NCI-H748 treated with DMSO at 0.1 percent for 48 hours (cell line): ENCODE measurements at regions not wholly inside any gene's neighbourhood (a gene's known extent, or its start where the extent isn't known, plus 50 kb on each side); places are given as distances from the start of the nearest gene placed in this dataset.
"Not testable (repeated sequence)": the region's sequence is repeated elsewhere in the genome, so short reads cannot be mapped to it uniquely, and the experiment has no call there.

Experiments used
- DNase-seq: peaks from one replicate; lab custom pipeline; 2025; lab: John Stamatoyannopoulos, UW

DNA sequence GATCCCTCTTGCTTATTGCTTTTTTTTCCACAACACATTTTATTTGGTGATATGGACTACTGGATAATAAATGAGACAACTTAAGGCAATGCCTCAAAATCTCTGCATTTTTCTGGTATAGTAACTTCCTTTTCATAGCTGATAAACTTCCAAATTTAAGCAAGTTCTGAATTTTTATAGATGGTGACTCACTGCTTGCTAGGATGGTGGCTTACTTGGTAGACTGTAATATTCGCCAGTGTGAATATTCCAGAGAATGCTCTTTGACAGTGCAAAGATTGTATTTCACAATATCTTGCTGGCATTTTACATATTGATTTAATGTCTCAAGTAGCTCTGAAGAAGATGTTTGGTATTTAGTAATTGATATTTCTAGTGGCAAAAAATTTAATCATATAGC is 472.4 kb downstream of the TFEC start:
- no peak for DNase-seq

DNA sequence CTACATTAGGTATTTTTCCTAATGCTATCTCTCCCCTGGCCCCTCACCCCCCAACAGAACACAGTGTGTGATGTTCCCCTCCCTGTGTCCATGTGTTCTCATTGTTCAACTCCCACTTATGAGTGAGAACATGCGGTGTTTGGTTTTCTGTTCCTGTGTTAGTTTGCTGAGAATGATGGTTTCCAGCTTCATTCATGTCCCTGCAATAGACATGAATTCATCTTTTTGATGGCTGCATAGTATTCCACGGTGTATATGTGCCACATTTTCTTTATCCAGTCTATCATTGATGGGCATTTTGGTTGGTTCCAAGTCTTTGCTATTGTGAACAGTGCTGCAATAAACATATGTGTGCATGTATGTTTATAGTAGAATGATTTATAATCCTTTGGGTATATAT is 473.3 kb downstream of the TFEC start:
- DNase-seq: not testable (repeated sequence)

GRCh38 chr7:115552766-115553165 is 477.8 kb downstream of the TFEC start:
- no peak for DNase-seq

DNA sequence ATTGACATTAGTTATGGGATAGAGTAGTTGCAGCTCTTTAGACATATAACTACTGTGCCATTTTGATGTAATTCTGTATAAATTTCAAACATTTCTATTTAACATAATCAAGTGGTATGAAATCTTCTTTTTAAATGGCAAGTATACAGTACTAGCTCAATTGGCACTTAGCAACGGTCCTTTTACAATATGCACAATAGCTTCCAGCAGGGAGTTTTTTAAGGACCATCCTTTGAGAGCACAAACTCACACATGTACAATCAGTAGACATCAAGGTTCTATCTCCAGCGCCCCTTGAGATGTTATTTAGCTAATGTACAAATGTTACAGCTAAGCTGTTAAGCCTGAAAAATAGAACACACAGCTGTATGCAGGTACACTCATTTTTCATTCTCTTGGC is 480.7 kb downstream of the TFEC start:
- no peak for DNase-seq

DNA sequence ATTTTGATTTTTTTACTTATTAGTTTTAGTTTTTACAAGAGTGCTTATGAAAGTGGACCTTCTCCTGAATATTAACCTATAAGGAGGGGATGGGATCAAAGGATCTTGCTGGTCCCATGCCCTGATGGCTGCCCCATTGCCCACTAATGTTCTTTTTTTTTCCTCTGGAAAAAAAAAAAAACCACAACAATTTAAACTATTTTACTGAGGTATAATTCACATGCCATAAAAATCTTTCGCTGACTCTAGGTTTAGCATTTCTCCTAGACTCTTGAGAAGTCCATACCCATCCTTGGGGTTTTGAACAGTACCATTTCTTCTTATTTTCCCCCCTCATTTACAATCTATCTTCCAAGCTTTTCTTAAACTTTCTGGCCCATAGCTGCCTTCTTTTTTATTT is 481.8 kb downstream of the TFEC start:
- DNase-seq: no peak

DNA sequence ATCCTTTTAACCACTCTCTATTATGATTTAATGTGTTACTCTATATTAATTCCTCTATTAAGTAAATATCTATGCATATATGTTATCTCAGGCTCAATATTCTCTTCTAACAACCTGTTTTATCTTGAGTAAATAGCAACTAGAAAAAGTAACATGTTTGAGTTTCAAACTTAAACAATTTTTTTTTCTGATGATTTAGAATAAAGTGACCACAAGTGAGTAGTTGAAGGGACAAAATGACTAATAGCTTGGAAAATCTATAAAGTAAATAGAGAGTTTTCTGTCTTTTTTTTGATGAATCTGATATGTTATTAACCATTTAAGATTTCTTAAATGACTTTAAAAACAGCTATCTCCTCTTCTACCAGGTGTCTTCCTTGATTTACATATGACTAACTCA is 483.8 kb downstream of the TFEC start:
- DNase-seq: no peak

DNA sequence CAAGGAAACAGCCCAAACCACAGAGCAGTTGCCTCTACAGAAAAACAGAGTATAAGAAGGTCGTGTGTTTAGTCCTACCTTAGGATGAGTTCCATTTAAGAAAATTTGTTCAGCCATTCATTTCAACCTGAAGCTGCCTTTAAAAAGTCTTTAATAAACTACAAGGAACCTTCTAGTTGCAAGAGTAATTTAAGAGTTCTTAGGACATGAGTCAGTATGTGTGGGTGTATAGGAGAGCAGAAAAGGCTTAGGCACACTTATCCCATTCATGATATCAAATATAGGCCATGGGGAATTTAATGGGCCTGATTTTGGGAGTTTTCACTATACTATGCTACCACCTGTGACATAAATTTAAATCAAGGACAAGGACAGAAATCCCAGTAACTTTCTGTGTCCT is 496.8 kb downstream of the TFEC start:
- no peak for DNase-seq

GRCh38 chr7:115526278-115526677 is 504.3 kb downstream of the TFEC start:
- DNase-seq: no peak

- no peak for DNase-seq
Observed at GRCh38 chr7:115522174-115522573, 508.4 kb downstream of the TFEC start.

DNA sequence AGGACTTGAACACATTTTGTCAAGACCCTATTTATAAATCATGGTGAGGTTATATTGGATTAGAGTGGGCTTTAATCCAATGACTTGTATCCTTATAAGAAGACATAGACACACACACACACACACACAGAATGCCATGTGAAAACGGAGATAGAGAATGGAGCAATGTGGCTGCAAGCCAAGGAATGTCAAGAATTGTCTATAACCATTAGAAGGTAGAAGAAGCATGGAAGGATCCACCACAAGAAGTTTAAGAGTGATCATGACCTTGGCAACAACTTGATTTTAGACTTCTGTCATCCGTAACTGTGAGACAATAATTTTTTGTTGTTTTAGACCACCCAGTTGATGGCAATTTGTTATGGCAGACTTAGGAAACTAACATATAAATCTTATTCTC is 514.2 kb downstream of the TFEC start:
- DNase-seq: no peak

DNA sequence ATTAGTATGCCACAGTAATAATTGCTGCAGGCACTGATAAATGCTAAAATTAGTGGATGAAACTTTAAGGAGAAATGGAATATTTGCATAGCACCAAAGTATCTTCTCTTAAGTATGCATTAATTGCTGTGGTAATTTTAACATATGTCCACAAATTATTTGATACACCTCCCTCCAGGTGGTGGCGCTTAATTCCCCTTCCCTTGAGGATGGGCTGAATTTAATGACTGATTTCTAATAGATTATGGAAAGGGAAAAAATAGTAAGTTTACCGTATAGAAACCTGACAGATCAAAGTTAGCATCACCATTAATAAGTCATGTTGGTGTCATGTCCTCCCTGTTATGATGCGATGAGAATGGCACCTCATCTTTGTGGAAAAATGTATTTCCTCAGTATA is 519.2 kb downstream of the TFEC start:
- DNase-seq: no peak

DNA sequence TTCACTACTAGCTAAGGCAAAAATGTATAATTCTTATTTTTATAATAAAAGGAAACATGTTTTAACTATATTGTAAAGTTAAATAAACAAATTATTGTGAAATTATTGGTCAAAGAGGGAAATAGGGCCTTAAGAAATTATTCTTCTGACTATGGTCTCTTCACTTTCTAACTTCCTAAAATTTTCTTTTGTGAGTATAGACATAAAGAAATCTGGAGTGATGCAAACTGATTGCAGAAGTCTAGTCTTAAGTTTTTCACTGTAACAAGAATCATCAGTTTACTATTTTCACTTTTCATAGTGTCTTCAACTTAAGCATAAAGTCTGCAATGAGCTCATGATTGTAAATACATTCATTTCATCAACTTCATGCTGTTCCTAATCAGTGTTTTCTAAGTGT is 525.4 kb downstream of the TFEC start:
- no peak for DNase-seq

DNA sequence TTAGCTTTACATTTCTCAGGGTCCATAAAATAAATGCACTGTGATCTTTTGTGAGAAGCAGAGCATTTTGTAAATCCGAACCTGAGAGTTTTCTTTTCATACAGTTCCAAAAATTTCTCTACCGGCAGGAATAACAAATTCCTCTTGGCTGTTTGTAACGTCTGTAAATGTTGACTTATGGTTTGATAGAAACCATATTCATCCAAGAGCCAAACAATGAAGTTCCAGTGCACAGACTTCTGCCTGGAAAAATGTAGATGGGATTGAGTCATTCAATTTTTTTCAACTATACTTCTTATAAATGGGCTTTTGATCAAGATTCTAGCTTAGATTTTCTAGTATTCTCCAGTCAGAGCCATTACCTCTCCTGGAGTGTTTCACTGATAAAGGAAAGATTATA is 530.6 kb downstream of the TFEC start:
- DNase-seq: no peak

DNA sequence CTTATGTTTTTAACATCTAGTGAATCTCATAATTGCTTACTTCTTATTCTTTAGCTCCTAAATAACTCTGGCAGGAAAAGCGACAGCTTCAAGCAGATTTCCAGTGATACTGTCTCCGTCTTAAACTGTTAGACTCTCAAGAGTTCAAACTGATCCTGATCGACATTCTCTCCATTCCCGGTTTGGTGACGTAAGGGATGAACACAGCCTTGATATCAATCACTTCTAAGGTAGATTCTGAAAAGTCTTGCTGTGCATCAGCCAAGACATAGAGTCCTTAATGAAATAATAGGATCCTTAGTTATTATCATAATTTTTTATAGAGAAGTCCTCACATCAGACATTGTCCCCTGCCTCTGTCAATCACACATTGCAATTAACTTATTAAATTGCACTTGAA is 534.6 kb downstream of the TFEC start:
- DNase-seq: no peak

DNA sequence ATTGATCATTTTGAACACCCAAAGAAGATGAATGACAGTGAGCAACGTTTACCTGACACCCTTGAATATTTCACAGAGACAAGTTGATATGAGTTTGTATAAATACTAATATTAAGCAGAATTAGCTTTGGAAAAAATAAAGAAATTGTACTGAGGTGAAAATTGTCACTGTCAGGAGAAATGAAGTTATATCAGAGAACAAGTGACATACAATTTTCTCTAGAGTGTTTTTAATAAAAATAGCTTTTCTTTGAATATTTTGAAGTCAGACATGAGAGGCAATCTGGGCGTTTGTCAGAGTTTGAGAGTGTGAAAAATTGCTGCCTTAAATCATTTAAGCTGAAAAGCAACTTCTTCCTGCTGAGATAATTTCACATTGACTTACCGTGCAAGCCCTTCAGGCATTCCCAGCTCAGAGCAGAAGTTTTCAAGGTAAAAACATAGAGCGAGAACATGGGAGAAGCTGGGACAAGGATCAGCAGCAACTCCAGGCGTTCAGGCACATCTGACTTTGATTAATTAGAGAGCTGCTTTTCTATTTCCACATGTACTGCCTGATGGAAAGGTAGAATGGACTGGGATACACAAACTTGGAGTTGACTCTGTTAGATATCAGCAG is 535.9 kb downstream of the TFEC start:
- no peak for DNase-seq

DNA sequence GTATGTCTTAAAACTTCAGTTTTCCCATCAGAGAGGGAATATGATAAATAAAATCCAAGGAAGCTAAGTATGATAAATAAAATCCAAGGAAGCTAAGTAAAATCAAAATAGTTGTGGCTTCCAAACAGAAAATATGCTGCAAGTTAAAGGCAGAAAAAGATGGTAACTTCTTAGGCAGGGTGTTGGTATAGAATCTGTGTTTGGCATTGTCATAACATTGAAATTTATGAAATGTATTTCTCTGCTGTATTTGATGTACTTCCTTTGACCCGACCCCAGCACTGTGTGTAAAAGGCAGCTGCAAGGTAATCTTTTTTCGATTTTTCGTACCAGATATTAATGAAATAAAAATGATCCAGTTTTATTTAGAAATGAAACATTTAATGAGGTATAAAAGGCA is 537.2 kb downstream of the TFEC start:
- DNase-seq: no peak

DNA sequence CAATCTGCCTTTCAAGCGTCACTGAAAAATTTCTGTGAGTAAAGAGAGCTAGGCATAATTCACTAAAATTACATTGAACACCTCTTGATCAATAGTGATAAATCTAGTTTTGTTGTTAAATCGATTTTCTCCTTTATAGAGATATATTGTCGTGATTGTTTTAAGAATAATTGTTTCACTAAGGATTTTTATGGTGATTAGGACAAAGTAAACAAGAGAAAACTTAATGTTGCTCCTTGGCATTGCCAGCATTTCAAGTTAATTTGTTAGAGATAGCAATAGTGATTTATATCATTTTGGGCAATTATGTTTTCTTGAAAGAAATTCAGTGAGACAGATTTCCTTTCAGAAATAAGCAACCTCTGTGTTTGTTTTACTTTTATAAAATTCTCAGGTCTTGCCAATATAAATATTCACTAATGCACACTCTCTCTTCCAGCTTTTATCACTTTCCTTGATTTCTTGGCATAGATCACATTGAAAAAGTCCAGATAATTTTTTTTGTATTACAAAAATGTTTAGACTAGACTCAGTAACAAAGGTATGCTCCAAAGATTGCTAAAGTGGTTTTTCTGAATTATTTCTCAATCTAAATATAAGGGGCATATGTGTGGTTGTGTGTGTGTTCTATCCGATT is 538.7 kb downstream of the TFEC start:
- no peak for DNase-seq

DNA sequence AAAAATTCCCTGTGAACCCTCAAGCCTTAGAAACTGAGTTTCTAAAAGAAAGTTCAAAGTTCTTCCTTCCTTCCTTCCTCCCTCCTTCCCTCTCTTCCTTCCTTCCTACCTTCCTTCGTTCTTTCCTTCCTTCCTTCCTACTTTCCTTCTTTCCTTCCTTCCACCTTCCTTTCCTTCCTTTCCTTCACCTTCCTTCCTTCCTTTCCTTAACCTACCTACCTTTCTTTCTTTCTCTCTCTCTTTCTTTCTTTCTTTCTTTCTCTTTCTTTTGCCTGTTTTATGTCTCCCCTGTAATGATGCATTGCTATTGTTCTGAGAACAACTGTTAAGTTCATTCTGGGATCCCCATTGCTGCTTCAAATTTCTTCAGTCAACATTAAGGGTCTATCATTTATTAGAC is 551.1 kb downstream of the TFEC start:
- DNase-seq: no peak

DNA sequence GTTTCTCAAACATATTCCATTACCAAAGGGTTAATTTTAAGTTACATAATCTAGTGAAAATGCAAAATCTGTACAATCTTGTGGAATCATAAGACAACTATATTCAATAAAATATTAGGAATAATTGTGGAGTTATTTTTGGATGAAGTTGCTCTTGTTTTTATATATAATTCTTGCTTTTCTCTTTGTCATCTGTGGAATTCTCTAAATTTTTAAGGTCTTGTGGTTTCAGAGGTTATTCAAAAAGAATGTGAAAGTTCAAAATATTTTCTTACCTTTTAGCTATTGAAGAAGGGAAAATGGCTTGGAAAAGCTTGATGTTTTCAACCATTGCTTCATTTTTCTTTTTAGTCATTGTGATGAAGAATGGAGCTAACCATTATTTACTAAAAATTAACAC is 552.1 kb downstream of the TFEC start:
- DNase-seq: no peak

- peak; percentile 7 for DNase-seq
Observed at GRCh38 chr7:115477193-115477651, 553.3 kb downstream of the TFEC start.

GRCh38 chr7:115476671-115477181 is 553.8 kb downstream of the TFEC start:
- peak; percentile 93 for DNase-seq

DNA sequence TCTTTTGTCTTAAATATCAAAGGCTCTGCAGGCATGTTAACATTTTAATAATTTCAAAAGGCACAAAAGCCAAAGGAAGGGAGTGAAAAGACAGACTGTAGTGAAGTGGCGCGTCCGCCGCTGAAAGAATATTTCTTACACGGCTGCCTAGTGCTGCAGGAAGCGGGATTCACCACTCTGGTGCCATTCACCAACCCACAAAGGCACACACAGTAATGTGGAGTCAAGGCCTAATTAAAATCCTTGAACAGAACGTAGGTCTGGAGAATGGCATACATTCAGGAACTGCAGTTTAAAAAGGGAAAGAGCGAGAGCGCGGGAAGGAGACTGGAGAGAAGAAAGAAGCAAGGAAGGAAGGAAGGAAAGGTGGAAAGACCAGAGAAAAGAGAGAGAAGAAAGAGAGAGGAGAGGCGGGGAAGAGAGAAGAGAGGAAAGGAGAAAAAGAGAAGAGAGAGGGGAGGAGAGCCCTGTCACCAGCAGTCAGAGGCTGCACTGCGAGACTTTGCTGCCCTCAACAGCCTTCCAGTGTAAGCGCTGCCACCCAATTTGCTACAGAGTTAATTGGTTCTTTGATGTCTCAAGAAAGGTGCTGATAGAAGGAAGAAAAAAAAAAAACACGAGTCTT is 554.0 kb downstream of the MDFIC start:
- peak; percentile 53 for DNase-seq

DNA sequence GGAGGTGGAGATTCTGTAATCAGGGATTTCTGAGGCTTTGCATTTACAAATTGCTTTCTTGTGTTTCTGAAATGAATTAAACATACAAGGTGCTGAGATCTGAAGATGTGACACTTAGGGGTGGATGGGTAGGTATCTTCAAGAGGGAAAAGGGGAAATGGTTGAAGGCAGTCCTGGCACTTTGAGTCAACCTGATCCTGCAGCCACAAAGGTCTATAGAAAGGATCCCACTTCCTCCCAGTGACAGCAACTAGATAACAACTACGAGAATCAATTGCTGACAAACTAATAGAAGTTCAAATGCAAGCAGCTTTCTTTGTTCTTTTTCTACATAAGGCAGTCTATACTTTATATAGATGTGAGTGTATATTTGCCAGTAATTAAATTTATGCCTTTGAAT is 553.3 kb downstream of the MDFIC start:
- DNase-seq: no peak

- no peak for DNase-seq
Observed at GRCh38 chr7:115474137-115474536, 552.2 kb downstream of the MDFIC start.
